ENCODE measurements at regions not wholly inside any gene's neighbourhood (a gene's known extent, or its start where the extent isn't known, plus 50 kb on each side); places are given as distances from the start of the nearest gene placed in this dataset.

- FAIRE-seq = no peak
Measured at GRCh38 chr21:15152591-15152990, 87.8 kb upstream of the NRIP1 start.

GRCh38 chr21:15159382-15160020 is 94.7 kb upstream of the NRIP1 start:
- FAIRE-seq (no peak), DNase-seq (ENCODE audit: insufficient read length) (no peak)
- no peak for TF ChIP-seq POLR2A (IDR thresholded peaks at IDR 0.05; ENCODE audit: low read depth, low read length)
- no peak for TF ChIP-seq POLR2AphosphoS5 (IDR thresholded peaks at IDR 0.05; ENCODE audit: low read depth, low read length)
- TF ChIP-seq TAF1 (IDR thresholded peaks at IDR 0.05; ENCODE audit: borderline replicate concordance, low read depth, low read length) = no peak

More at GRCh38 chr21:15152591-15152990, 87.8 kb upstream of the NRIP1 start:
- no peak for TF ChIP-seq TAF1 (IDR thresholded peaks at IDR 0.05; ENCODE audit: borderline replicate concordance, low read depth, low read length)
- no peak for TF ChIP-seq POLR2A (IDR thresholded peaks at IDR 0.05; ENCODE audit: low read depth, low read length)
- no peak for TF ChIP-seq POLR2AphosphoS5 (IDR thresholded peaks at IDR 0.05; ENCODE audit: low read depth, low read length)
- no peak for DNase-seq (ENCODE audit: insufficient read length)

- DNase-seq (ENCODE audit: insufficient read length) = no peak
- no peak for FAIRE-seq
- no peak for TF ChIP-seq POLR2AphosphoS5 (IDR thresholded peaks at IDR 0.05; ENCODE audit: low read depth, low read length)
- no peak for TF ChIP-seq POLR2A (IDR thresholded peaks at IDR 0.05; ENCODE audit: low read depth, low read length)
- TF ChIP-seq TAF1 (IDR thresholded peaks at IDR 0.05; ENCODE audit: borderline replicate concordance, low read depth, low read length) = no peak
Measured at GRCh38 chr21:15160136-15160535, 95.3 kb upstream of the NRIP1 start.

GRCh38 chr21:15162921-15163320 is 98.1 kb upstream of the NRIP1 start:
- FAIRE-seq (no peak), DNase-seq (ENCODE audit: insufficient read length) (no peak)
- TF ChIP-seq TAF1 (IDR thresholded peaks at IDR 0.05; ENCODE audit: borderline replicate concordance, low read depth, low read length) (no peak), POLR2AphosphoS5 (IDR thresholded peaks at IDR 0.05; ENCODE audit: low read depth, low read length) (no peak), POLR2A (IDR thresholded peaks at IDR 0.05; ENCODE audit: low read depth, low read length) (no peak)

- DNase-seq (ENCODE audit: insufficient read length) (no peak), FAIRE-seq (no peak)
- no peak for TF ChIP-seq POLR2AphosphoS5 (IDR thresholded peaks at IDR 0.05; ENCODE audit: low read depth, low read length)
- no peak for TF ChIP-seq TAF1 (IDR thresholded peaks at IDR 0.05; ENCODE audit: borderline replicate concordance, low read depth, low read length)
- no peak for TF ChIP-seq POLR2A (IDR thresholded peaks at IDR 0.05; ENCODE audit: low read depth, low read length)
Measured at GRCh38 chr21:15164273-15164672, 99.5 kb upstream of the NRIP1 start.

- FAIRE-seq (peak; percentile 36), DNase-seq (ENCODE audit: insufficient read length) (no peak)
- TF ChIP-seq TAF1 (IDR thresholded peaks at IDR 0.05; ENCODE audit: borderline replicate concordance, low read depth, low read length) (no peak), POLR2AphosphoS5 (IDR thresholded peaks at IDR 0.05; ENCODE audit: low read depth, low read length) (no peak), POLR2A (IDR thresholded peaks at IDR 0.05; ENCODE audit: low read depth, low read length) (no peak)
Measured at GRCh38 chr21:15164678-15165303, 100.0 kb upstream of the NRIP1 start.

- DNase-seq (ENCODE audit: insufficient read length) (no peak), FAIRE-seq (no peak)
Measured at GRCh38 chr21:15170614-15171013, 105.8 kb upstream of the NRIP1 start.

GRCh38 chr21:15171546-15171945 is 106.7 kb upstream of the NRIP1 start:
- TF ChIP-seq POLR2AphosphoS5 (IDR thresholded peaks at IDR 0.05; ENCODE audit: low read depth, low read length) = no peak
- TF ChIP-seq TAF1 (IDR thresholded peaks at IDR 0.05; ENCODE audit: borderline replicate concordance, low read depth, low read length) = no peak
- no peak for TF ChIP-seq POLR2A (IDR thresholded peaks at IDR 0.05; ENCODE audit: low read depth, low read length)
- DNase-seq (ENCODE audit: insufficient read length) = no peak
- no peak for FAIRE-seq

More at GRCh38 chr21:15170614-15171013, 105.8 kb upstream of the NRIP1 start:
- TF ChIP-seq POLR2AphosphoS5 (IDR thresholded peaks at IDR 0.05; ENCODE audit: low read depth, low read length) = no peak
- no peak for TF ChIP-seq POLR2A (IDR thresholded peaks at IDR 0.05; ENCODE audit: low read depth, low read length)
- TF ChIP-seq TAF1 (IDR thresholded peaks at IDR 0.05; ENCODE audit: borderline replicate concordance, low read depth, low read length) = no peak

- no peak for FAIRE-seq
- TF ChIP-seq POLR2A (IDR thresholded peaks at IDR 0.05; ENCODE audit: low read depth, low read length) (no peak), POLR2AphosphoS5 (IDR thresholded peaks at IDR 0.05; ENCODE audit: low read depth, low read length) (no peak), TAF1 (IDR thresholded peaks at IDR 0.05; ENCODE audit: borderline replicate concordance, low read depth, low read length) (no peak)
- DNase-seq (ENCODE audit: insufficient read length) = no peak
Measured at GRCh38 chr21:15172963-15173362, 108.2 kb upstream of the NRIP1 start.

GRCh38 chr21:15174923-15175322 is 110.1 kb upstream of the NRIP1 start:
- TF ChIP-seq POLR2A (IDR thresholded peaks at IDR 0.05; ENCODE audit: low read depth, low read length) (no peak), TAF1 (IDR thresholded peaks at IDR 0.05; ENCODE audit: borderline replicate concordance, low read depth, low read length) (no peak)
- DNase-seq (ENCODE audit: insufficient read length) (no peak), FAIRE-seq (no peak)

- FAIRE-seq (no peak), DNase-seq (ENCODE audit: insufficient read length) (no peak)
- TF ChIP-seq POLR2A (IDR thresholded peaks at IDR 0.05; ENCODE audit: low read depth, low read length) = no peak
- TF ChIP-seq TAF1 (IDR thresholded peaks at IDR 0.05; ENCODE audit: borderline replicate concordance, low read depth, low read length) = no peak
- no peak for TF ChIP-seq POLR2AphosphoS5 (IDR thresholded peaks at IDR 0.05; ENCODE audit: low read depth, low read length)
Measured at GRCh38 chr21:15182731-15183130, 117.9 kb upstream of the NRIP1 start.

- no peak for DNase-seq (ENCODE audit: insufficient read length)
- no peak for FAIRE-seq
- no peak for TF ChIP-seq POLR2AphosphoS5 (IDR thresholded peaks at IDR 0.05; ENCODE audit: low read depth, low read length)
- no peak for TF ChIP-seq POLR2A (IDR thresholded peaks at IDR 0.05; ENCODE audit: low read depth, low read length)
- no peak for TF ChIP-seq TAF1 (IDR thresholded peaks at IDR 0.05; ENCODE audit: borderline replicate concordance, low read depth, low read length)
Measured at GRCh38 chr21:15183813-15184257, 119.0 kb upstream of the NRIP1 start.

Data from GM12892 (cell line).